ENCODE measurements at regions not wholly inside any gene's neighbourhood (a gene's known extent, or its start where the extent isn't known, plus 50 kb on each side); places are given as distances from the start of the nearest gene placed in this dataset.
"Not testable (repeated sequence)": the region's sequence is repeated elsewhere in the genome, so short reads cannot be mapped to it uniquely, and the experiment has no call there.

DNA sequence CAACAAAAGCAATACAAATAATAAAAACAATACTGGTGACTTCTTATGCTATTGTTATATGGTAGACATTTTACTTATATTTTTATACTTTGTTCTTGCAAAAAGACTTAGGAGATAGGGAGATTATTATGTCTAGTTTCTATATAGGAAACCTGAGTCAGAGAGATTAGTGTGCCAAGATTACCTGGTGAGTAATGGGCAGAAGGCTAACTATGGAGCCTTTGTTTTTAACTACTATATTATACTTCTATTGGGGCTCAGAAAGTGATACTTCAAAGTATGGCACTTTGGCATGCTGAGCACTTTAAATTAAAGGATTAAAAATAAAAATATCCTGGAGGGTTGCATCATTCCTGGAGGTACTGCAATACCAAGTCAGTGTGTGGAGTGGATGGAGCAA, 117.5 kb upstream of the CLINT1 start:
- TF ChIP-seq, protein P1, sequence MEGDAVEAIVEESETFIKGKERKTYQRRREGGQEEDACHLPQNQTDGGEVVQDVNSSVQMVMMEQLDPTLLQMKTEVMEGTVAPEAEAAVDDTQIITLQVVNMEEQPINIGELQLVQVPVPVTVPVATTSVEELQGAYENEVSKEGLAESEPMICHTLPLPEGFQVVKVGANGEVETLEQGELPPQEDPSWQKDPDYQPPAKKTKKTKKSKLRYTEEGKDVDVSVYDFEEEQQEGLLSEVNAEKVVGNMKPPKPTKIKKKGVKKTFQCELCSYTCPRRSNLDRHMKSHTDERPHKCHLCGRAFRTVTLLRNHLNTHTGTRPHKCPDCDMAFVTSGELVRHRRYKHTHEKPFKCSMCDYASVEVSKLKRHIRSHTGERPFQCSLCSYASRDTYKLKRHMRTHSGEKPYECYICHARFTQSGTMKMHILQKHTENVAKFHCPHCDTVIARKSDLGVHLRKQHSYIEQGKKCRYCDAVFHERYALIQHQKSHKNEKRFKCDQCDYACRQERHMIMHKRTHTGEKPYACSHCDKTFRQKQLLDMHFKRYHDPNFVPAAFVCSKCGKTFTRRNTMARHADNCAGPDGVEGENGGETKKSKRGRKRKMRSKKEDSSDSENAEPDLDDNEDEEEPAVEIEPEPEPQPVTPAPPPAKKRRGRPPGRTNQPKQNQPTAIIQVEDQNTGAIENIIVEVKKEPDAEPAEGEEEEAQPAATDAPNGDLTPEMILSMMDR (IDR thresholded peaks at IDR 0.05) = no peak
- Histone ChIP-seq H3K27me3 (replicated peaks; ENCODE audit: insufficient read depth) (no peaks in the 10 kb centered on the region), H3K4me3 (no peak overlapping the region)

DNA sequence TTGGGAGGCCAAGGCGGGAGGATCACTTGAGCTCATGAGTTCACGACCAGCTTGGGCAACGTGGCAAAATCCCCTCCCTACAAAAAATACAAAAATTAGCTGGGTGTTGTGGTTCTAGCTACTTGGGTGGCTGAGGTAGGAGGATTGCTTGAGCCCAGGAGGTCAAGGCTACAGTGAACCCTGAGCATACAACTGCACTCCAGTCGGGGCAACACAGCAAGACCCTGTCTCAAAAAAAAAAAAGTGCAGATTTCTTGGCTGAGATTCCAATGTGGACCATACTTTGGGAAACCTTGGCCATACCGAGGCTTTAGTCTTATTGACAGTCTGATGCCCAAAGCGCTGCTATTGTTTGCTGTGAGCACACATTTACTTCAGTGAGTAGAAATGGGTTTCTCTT, 113.6 kb upstream of the CLINT1 start:
- H3K36me3 ChIP-seq = no peaks in the 10 kb centered on the region
- no peaks in the 10 kb centered on the region for H3K27me3 ChIP-seq (replicated peaks; ENCODE audit: insufficient read depth)
- H3K4me3 ChIP-seq = no peak overlapping the region
- H3K4me1 ChIP-seq (ENCODE audit: control insufficient read depth in 1 of 2, low read depth in 2 of 2) = peaks cover 0 to 10% of the 10 kb centered on the region in 2 donors
- no peaks in the 10 kb centered on the region for H3K9me3 ChIP-seq
- TF ChIP-seq, protein P1 (IDR thresholded peaks at IDR 0.05) = no peak
- no peak for DNase-seq (ENCODE audit: low spot score)
- H3K27ac ChIP-seq = no peak overlapping the region
- no peak for ATAC-seq (ENCODE audit: insufficient number of reproducible peaks, low FRiP score, low read depth)

More for the DNA sequence above, 117.5 kb upstream of the CLINT1 start:
- H3K36me3 ChIP-seq = no peaks in the 10 kb centered on the region
- H3K9me3 ChIP-seq = no peaks in the 10 kb centered on the region
- ATAC-seq (ENCODE audit: insufficient number of reproducible peaks, low FRiP score, low read depth) = no peak
- H3K4me1 ChIP-seq (ENCODE audit: control insufficient read depth in 1 of 2, low read depth in 2 of 2) = peaks cover 0 to 7% of the 10 kb centered on the region in 2 donors
- DNase-seq (ENCODE audit: low spot score) = no peak
- H3K27ac ChIP-seq = no peak overlapping the region

DNA sequence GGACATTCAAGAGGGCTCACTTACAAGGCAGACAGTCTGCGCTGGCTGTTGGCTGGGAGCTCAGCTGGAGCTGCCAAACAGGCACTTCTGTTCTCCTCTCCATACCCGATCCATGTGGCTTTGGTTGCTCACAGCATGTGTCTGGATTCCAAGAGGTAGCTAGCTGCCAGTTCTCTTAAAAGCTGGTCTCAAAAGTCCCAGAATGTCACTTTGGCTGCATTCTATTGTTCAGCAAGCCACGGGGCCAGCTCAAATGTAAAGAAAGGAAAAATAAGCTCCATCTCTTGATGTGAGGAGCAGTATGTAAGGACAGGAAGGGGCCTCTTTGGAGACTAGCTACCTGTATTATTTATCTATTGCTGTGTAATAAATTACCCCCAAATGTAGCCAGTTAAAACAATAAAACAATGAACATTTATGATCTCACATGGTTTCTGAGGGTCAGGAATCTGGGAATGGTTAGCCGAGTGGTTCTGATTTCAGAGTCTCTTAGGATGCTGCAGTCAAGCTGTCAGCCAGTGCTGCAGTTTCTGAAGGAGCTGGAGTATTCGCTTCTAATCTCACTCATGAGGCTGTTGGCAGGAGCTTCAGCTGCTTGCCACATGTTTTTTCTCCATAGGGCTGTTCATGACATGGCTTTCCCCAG, 112.7 kb upstream of the CLINT1 start:
- ATAC-seq (ENCODE audit: insufficient number of reproducible peaks, low FRiP score, low read depth) (no peak), DNase-seq (ENCODE audit: low spot score) (no peak)
- peaks cover 0 to 10% of the 10 kb centered on the region in 2 donors for H3K4me1 ChIP-seq (ENCODE audit: control insufficient read depth in 1 of 2, low read depth in 2 of 2)
- H3K36me3 ChIP-seq = no peaks in the 10 kb centered on the region
- H3K27me3 ChIP-seq (replicated peaks; ENCODE audit: insufficient read depth) = no peaks in the 10 kb centered on the region
- H3K9me3 ChIP-seq = no peaks in the 10 kb centered on the region
- H3K4me3 ChIP-seq = no peak overlapping the region
- no peak overlapping the region for H3K27ac ChIP-seq
- TF ChIP-seq, protein P1 (IDR thresholded peaks at IDR 0.05) = no peak

DNA sequence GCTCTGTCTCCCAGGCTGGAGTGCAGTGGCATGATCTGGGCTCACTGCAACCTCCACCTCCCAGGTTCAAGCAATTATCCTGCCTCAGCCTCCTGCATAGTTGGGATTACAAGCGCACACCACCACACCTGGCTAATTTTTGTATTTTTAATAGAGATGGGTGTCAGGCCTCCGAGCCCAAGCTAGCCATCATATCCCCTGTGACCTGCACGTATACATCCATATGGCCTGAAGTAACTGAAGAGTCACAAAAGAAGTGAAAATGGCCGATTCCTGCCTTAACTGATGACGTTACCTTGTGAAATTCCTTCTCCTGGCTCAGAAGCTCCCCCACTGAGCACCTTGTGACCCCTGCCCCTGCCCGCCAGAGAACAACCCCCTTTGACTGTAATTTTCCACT, 109.6 kb upstream of the CLINT1 start:
- not testable (repeated sequence) for H3K27me3 ChIP-seq (replicated peaks; ENCODE audit: insufficient read depth); ATAC-seq (ENCODE audit: insufficient number of reproducible peaks, low FRiP score, low read depth); DNase-seq (ENCODE audit: low spot score); H3K4me3 ChIP-seq; H3K36me3 ChIP-seq; H3K9me3 ChIP-seq; H3K4me1 ChIP-seq (ENCODE audit: control insufficient read depth in 1 of 2, low read depth in 2 of 2); H3K27ac ChIP-seq

DNA sequence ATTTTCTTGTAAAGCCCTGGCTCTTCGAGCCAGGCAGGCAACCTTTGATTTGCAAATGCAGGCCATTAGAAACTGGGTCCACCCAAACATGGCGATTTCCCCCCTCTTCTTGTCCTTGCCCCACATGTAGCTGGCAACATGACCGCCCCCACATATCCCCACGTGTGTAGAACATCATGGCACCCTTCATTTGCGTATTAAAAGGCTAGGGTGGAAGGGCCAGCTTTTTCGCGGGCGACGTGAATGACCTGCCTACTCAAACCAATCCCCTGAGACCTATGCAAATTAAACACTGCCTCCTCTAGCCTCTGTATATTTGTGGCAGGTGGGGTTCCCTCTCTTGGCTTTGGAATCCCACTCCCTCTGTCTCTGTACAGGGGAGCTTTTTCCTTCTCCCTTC, 107.0 kb upstream of the CLINT1 start:
- Histone ChIP-seq H3K27ac (no peak overlapping the region), H3K9me3 (no peaks in the 10 kb centered on the region), H3K4me1 (ENCODE audit: control insufficient read depth in 1 of 2, low read depth in 2 of 2) (no peaks in the 10 kb centered on the region), H3K36me3 (no peaks in the 10 kb centered on the region), H3K4me3 (no peak overlapping the region), H3K27me3 (replicated peaks; ENCODE audit: insufficient read depth) (no peaks in the 10 kb centered on the region)
- ATAC-seq (ENCODE audit: insufficient number of reproducible peaks, low FRiP score, low read depth) = no peak
- DNase-seq (ENCODE audit: low spot score) = no peak
- TF ChIP-seq, protein P1 (IDR thresholded peaks at IDR 0.05) = no peak
